ENCODE measurements at regions not wholly inside any gene's neighbourhood (a gene's known extent, or its start where the extent isn't known, plus 50 kb on each side); places are given as distances from the start of the nearest gene placed in this dataset.

DNA sequence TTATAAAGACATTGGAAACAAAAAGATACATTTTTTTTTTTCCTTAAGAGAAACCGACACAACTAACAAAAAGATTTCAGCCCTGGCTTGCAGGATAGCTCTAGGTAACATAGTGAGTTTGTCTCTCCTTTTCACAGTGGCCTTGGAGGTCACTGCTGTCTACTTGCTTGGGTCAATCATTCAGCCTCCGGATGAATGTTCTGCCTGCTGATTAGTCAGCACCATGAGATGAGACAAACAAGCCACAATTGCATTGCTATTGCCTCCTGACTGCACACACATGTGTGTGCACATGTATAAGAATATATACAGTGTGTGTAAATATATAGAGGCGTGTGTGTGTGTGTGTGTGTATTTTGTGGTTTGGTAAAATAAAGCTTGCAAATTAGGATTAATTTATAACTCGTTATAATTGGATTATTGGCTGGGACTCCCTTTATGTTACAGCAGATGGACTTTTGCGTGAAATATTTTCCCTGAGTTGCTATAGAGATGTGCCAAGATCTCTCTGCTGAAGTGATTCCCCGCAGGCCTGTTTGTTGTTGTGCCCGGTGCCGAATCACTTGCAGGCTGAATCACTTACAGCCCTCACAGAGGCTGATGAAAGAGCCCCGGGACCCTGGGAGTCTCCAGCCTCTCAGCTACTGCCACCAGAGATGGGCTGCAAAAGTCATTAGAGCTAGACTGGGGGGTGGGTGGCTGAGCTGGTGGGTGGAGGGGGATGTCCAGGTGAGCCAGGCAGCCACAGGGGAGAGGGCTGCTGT, 161.2 kb downstream of the FGF18 start:
- peak; percentile 58 for DNase-seq (ENCODE audit: low spot score)

DNA sequence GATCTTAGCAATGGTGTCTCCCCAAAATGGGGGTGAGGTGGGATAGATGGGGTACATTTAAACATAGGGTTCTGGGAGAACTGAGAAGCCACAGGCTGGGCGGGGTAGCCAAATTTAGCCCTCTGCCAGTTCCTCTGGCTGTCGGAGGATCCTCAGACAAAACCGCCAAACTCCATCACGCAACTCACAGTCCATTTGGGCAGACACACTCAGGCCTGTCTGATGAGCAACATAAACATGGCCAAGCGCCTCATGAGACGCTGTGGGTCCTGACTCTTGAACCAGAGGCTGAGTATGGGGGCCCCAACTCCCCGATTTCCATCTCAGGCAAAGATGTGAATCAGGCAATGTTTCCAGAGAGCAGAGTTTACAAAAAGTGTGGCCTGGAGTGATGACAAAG, 162.3 kb downstream of the FGF18 start:
- DNase-seq (ENCODE audit: low spot score), result no peak

DNA sequence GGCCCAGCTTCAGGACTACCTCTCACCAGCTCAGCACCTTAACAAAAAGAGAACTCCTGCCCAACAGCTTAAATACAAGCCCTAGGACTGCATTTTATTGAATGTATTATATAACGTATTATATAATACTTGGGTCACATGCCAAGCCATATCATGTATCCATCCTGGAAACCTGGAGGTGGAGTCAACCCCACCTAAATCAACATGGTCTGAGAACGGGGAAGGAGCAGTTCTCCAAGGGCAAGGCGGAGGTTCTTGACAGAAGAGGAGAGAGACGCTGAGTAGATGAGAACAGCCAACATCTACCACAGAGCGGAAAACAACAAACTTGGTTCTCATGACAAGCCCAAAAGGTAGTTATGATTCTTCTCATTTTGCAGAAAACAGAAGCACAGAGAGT, 163.4 kb downstream of the FGF18 start:
- DNase-seq (ENCODE audit: low spot score), result no peak

DNA sequence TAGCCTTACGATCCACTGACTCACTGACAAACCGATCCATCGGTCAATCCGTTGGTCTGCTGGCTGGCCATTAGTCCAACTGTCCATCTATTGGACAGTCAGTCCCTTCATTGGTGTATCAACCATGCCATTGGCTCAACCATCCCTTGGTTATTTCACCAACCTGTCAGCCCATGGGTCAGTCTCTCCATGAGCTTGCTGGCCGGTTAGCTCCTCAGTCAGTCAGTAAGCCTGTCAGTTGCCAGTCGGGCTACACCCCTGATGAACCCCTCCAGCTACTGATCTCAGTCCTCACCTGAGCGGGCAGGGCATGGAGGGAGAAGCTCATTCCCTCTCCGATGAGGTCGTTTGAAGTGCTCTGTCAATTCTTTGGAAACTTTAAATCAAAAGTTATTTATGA, 166.5 kb downstream of the FGF18 start:
- DNase-seq (ENCODE audit: low spot score), result no peak

DNA sequence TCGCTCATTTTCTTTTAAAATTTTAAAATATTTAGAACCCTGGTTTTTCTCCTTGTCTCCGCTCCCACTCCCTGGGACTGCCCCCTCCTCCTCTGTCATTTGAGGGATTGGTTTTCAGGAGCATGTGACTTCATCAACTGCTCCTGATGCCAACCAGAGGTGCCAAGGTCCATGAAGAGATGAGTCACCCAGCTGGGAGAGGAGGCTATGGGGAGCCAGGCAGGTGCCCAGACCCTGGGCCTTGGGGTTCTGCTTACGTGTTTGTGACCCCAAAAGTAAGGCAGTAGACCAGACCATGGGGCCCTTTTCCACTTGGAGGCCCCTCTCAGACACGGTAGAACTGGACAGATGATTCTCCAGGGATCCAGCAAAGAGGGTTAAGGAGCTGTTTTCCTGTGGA, 167.0 kb downstream of the FGF18 start:
- DNase-seq (ENCODE audit: low spot score), result no peak

DNA sequence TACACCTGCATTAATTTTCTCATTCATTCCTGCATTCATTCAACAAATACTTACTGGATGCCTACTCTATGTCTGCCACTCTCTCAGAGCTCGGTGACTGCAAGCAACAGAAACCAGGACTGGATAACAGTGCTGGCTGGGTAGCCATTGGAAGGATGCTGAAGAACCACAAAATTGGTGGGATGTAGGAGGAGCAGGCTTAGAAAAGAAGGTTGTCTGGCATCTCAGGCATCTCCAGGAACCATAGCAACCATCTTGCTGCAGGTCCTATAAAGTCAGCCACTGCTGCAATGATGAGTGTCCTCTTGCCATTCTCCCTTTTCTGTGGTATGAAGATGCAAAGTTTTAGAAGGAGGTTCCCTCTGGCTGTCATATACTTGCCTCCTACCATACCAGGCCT, 168.6 kb downstream of the FGF18 start:
- no peak for DNase-seq (ENCODE audit: low spot score)

DNA sequence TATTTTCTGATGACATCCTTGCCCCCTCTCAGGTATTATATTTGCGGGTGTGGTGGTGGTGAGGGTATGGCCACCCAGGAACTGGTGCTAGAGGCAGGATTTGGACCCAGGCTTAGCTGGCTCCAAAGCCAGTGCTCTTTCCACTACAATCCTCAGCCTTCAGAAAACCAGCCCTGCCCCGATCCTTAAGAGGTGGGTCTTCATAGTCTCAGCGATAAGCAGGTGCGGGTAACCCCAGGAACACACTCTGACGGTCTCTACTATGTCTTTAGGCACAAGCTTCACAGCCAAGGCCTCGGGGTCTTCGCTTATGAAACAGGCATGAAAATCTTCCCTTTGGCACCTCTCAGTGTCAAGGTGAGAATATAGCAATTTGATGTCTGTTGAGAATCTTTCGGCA, 169.3 kb downstream of the FGF18 start:
- DNase-seq (ENCODE audit: low spot score), result no peak

DNA sequence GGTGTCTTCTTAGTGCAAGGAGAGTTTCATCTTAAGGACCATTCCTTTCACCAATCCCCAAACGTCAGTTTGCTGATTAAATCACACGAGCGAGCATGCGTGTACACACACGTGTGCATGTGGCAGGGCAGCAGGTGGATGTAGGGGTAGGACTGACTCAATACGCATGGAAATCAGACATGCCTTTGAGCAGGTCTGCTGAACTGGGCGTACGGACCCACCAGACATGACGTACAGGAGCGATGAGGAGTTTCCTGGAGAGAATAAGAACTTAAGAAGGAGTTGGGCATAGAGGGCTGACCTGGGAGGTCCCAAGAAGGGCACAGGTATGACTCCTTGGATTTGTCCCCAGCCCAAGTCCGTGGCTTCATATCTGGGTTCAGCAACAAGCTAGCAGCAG, 170.0 kb downstream of the FGF18 start:
- DNase-seq (ENCODE audit: low spot score), result no peak

DNA sequence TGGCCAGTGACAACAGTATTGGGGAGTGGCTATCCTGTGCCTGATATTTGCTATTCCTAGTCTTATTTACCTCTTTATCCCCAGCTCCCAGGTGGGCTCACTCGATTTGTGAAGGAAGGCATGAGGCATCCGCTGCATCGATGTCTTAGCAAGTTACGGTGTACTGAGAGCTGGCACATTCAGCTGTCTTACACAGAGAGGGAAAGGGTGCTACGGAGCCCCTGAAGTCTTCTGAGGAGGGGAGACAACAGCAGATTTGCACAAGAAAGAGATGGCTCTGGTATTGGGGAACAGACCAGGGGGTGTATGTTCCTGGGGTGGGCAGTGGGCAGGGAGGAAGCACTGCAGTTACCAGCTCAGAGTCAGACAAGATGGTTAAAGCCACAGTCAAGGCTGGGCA, 172.6 kb downstream of the FGF18 start:
- no peak for DNase-seq (ENCODE audit: low spot score)

DNA sequence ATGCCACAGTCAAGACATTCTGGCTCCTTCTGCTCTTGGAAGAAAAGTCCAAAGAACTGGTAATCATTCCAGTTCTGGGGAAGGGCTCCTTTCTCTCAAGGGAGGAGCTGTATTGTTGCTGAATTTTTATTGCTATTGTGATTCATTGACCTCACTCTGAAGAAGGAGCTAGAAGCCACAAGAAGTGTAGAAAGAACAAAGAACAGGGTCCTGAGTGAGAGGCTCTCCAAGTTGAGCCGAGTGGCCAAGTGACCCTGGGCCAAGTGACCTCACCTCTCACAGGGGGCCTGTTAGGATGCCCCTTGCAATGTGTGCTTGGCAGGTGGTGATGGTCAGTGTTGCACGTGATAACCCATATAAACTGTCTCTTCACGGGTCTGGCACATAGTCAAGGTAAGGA, 173.3 kb downstream of the FGF18 start:
- no peak for DNase-seq (ENCODE audit: low spot score)

DNA sequence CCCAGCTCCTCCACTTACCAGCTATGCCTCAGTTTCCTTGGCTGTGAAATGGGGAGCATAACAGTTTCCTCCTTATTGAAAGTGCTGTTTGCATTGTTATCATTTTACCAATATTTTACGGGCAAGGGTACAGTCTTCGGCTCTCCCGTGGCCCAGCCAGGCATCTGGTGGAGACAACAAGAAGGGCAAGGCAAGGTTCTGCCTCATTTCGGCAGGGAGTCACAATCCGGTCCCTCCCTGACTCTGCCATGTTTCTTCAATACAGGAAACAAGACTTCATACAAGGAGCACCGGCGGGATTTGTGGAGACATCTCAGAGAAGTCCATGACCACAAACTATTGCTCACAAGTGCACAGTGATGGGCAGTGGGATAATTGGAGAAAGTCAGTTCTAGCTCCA, 174.0 kb downstream of the FGF18 start:
- DNase-seq (ENCODE audit: low spot score), result no peak

DNA sequence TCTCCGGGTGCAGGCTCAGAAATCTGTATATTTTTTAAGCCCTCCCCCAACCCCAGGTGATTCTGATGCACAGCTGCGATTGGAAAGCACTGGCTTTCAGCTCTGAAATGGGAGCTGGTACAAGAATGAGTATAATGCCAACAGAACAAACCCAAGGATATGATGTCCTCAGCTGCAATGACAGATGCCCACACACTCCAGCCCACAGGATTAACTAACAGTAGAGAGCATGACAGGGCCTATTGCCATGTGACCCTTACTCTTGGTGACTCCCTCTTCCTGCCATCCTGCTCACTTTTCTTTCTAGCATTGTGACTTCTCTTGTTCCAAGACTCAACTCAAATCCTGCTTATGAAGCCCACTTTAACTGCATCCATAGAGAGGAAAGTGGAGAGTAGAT, 174.5 kb downstream of the FGF18 start:
- no peak for DNase-seq (ENCODE audit: low spot score)

DNA sequence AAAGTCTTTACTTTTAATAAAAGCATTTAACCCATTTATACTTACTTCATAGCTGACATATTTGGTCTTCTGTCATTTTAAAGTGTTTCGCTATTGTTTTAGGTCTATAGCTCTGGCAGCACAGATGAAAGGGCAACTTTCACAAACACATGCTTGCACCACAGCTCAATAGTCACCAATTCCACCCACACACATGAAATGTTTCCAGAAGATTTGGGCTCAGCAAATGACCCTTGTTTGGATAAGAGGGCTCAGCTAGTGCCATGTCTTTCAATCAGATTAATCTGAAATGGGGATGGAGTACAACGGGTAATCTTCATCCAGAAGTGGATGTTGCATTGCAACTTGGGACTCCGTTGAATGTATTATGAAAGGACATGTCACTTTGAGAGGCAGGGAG, 176.0 kb downstream of the FGF18 start:
- no peak for DNase-seq (ENCODE audit: low spot score)

DNA sequence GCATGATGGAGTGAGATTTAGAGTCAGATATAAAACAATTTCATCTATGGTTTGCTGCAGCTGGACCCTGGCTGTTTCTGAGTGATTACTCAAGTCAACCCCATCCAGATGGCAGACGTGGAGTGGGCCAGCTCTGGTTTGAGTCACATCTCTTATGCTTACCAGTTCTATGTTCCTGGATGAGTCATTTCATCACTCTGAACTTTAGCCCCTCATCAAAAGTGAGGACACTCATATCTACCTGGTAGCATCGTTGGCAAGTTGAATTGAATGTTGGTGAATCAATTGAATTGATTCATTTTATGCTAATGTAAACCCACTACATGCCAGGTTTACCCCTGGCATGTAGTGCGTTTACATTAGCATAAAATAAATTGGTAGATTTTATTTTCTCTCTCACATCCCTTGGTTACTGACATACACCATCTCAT, 176.4 kb downstream of the FGF18 start:
- peak; percentile 68 for DNase-seq (ENCODE audit: low spot score)

DNA sequence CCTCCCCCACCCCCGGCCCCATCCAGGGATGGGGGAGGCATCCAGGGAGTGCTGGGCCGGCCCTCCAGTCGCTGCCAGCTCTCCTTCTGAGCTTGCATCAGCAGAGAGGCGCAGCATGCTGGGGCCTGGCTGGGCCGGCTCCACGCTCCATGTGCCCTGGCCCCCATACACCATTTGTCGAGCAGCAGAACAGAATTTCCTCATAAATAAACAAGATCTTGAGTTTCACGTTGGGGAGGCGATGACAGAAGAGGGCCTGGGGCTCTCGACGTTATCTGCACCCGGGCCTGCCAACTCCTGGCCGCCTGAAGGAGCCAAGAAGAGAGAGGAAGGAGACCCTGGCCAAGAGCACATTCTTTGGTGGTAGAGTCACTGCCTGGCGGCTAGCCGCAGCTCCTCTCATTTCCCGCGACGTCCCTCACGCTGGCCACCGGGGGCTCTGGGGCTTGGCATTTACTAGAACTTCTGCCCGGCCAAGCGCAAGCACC, 177.0 kb downstream of the FGF18 start:
- DNase-seq (ENCODE audit: low spot score), result peak; percentile 79

DNA sequence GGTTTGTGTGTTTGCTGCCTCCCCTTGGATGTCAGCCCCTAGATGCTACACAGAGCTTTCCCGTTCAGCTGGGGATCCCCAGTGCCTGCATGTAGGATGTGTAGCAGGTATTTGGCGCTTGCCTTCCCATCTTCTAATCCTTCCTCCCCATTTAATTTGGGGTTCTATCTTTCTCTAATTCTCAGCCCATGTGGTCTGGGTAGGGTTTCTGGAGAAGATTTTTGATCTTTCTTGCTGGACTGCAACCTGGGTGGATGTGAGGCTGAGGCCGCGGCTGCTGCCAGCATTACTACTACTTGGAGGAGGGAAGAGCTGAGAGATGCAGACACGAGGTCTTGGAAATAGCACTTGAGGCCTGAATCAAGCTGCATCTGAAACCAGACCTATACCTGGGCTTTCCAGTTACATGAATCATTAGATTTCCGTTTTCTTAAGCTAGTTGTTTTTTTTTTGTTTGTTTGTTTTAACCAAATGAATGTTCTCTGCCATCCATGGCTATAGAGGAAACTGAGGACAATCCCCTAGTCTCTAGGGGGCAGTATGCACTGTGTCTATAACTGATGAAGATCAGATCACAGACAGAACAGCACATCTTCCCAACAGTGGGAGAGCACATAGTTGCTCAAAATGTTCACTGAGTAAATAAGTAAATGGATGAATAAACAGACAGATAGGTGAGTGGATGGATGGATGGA, 178.6 kb downstream of the FGF18 start:
- DNase-seq (ENCODE audit: low spot score), result no peak

DNA sequence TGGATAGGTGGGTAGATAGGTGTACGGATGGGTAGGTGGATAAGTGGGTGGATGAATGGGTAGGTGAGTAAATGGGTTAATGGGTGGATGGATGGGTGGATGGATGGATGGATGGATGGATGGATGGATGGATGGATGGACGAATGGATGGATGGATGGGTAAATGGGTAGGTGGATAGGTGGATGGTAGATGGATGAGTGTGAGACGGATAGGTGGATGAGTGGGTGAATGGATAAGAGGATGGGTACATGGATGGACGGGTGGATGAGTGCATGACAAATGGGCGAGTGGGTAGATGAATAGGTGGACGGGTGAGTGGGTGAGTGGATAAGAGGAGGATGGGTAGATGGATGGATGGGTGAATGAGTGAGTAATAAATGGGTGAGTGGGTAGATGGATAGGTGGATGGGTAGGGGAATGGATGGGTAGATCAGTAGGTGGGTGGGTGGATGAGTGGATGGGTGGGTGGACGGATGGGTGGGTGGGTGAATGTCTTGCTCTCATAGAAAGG, 179.2 kb downstream of the FGF18 start:
- DNase-seq (ENCODE audit: low spot score), result no peak

DNA sequence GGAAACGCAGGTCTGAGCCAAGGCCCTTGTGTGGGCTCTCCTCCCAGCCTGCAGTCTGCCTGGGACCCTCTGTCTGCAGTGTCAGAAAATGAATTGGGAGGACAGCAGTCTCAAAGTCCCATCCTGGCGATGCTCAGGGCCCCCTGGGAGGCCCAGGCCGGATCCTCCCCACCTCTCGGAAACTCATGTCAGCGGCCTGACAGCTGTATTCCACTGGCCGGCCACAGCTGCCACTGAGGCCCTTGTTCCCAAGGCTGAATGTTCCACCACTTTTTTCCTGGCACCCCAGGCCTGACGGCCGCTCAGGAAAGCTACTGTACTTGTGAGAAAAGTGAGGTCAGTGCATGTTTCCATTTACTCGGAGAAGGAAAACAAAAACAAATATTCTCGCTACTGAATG, 180.0 kb downstream of the FGF18 start:
- no peak for DNase-seq (ENCODE audit: low spot score)

DNA sequence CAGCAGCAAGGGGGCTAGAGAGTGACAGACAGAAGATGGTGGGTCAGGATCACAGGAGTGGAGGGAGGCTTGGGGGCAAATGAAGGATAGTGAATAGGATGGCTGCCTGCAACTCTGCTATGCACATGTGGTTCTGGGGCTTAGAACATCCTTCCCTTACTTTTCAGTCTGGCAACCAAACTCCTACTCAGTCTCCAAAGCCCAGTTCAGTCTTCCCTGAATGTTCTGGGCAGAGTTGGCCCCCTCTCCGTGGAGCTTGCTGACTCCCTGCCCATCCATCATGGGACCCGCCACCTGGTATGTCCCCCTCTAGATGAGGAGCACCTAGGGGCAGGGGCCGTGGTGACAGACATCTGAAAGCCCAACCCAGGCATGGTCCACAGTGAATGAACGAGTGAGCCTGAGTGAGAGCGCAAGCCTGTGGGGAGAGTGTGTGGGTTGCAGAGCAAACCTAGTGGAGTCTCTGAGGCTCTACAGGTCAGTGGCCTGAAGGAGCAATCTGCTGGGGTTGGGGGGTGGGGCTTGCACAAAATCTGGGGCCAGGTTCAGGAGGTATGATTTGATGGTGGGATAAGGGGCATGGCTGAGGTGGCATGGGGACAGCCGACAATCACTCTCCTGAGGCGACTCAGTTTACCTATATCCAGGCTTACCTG, 180.6 kb downstream of the FGF18 start:
- no peak for DNase-seq (ENCODE audit: low spot score)

DNA sequence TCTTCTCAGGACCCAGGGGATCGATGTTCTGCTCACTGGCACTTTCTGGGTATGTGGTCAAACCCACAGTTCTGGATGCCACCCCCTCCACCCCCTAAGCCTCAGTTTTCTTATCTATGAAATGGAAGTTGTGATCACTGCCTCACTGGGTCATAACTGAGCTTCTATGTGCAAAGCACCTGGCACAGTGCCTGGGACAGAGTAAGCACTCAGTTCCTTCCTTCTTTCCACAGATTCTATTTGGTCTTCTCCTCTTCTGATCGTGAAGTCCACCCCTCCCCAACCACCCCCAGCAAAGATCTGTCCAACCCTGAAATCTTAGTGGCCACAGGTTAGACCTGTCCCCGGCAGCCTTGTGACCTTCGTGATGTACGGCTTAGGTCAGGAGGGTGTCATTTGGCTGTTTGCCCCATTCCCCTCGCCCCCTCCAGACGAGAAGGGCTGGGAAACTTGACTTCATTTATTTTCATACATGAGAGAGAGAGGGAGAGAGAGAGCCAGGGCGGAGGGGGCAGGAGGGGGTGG, 181.4 kb downstream of the FGF18 start:
- DNase-seq (ENCODE audit: low spot score), result no peak

DNA sequence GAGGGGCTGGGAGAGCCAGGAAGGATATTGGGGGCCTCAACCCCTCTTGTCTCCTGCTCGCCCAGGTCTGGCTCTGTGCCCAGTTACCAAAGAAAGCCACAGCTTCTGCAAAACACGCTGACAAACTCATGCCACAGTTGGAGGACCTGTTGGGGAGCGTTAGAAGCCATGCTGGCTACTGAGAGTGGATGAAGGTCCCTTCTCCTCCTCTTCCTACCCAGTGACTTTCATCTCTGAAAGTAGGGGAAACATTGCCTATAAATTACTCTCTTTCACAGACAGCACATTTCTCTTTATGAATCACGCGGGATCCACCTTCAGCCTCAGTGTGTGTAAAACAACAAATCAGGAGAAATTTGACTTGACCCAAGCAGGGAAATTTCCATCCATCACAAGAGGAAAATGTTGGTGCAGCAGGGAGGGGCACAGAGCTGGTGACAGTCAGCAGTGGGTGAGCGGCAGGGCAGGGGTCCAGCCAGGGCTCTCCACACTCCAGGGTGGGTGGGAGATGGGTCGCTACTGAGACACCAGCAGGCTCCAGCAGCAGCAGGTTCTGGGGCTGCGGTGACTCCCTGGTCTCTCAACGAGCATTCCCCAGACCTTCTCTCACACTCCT, 181.9 kb downstream of the FGF18 start:
- no peak for DNase-seq (ENCODE audit: low spot score)

DNA sequence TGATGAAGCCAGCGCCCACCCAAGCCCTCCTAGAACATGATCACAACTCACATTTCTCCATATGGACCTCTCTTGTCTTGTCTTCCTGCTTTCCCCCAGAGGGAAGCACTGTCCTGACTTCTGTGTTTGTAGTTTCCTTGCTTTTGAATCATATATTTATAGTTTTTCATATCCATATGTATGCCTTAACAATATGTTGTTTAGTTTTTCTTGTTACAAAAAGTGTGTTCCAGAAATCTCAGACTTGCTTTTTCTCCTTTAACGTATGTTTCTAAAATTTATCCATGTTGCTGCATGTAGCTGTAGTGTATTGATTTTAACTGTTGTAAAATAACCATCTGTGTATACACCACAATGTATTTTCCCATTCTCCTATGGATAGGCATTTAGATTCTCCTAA, 182.0 kb upstream of the SMIM23 start:
- no peak for DNase-seq (ENCODE audit: low spot score)

All from AG08396 (cell line).